Nephron (organoid): ENCODE measurements at regions not wholly inside any gene's neighbourhood (a gene's known extent, or its start where the extent isn't known, plus 50 kb on each side); places are given as distances from the start of the nearest gene placed in this dataset.

Source experiments
- H3K27ac Mint-ChIP-seq, 3 experiments: 2 replicates each; pipeline ENCODE4 v1.8.0; 2020; ENCODE audit warnings: mixed read lengths in 3 of 3, mild to moderate bottlenecking in 2 of 3, moderate library complexity in 1 of 3
- H3K27me3 Mint-ChIP-seq: 2 replicates; pipeline ENCODE4 v1.8.0; 2021; ENCODE audit warnings: low read depth, mild to moderate bottlenecking, moderate library complexity, mixed read lengths
- H3K36me3 Mint-ChIP-seq: 2 replicates; pipeline ENCODE4 v1.8.0; 2020; ENCODE audit warnings: low read depth, mixed read lengths
- H3K4me1 Mint-ChIP-seq: 2 replicates; pipeline ENCODE4 v1.8.0; 2020; ENCODE audit warnings: mixed read lengths
- H3K4me3 Mint-ChIP-seq, 3 experiments: 2 replicates each; pipeline ENCODE4 v1.8.0; 2020; ENCODE audit warnings: mild to moderate bottlenecking in 3 of 3, mixed read lengths in 3 of 3, moderate library complexity in 2 of 3
- H3K9me3 Mint-ChIP-seq: 2 replicates; pipeline ENCODE4 v1.8.0; 2020; ENCODE audit warnings: mixed read lengths
- CTCF ChIP-seq, 3 experiments: fragments of 200-600 bp; sonication (generic); IDR thresholded peaks; one replicate each; pipeline ENCODE4 v1.5.0; 2021; ENCODE audit warnings: antibody characterized with exemption in 3 of 3; ENCODE audit not compliant: unreplicated experiment in 3 of 3

DNA sequence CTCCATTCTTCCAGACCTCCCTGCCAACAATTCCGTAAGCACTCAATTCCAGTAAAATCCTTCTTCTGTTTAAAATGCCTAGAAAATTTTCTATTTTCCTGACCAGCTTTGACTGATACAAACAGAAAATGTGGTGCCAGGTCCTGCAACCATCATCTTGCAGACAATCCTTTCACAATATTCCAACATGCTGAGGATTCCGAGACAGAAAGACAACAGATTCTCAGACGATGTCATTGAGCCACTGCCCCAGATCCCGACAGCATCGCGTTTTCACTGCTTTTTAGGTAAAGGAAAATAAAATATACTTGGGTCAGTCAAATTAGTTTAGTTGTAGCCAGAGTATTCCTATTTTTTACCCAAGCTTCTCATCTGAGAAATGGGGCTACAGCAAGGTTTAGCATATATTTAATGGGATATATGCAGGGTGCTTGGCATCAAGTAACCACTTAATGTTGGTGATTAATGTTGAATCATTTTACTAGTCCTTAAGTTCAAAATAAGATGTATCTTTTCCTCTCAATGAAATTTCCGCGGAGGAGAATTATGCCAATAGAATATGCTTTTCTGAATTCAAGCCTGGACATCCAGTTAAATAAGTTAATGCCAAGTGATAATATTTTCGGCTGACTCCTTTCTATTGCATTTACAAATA lies 866.6 kb downstream of the SLC4A3 start:
- H3K27ac Mint-ChIP-seq: no peak overlapping the region
- no peaks in the 10 kb centered on the region for H3K36me3 Mint-ChIP-seq
- H3K27me3 Mint-ChIP-seq: no peaks in the 10 kb centered on the region
- no peaks in the 10 kb centered on the region for H3K9me3 Mint-ChIP-seq
- H3K4me1 Mint-ChIP-seq: peaks cover 13% of the 10 kb centered on the region
- no peak for TF ChIP-seq CTCF (IDR thresholded peaks at IDR 0.05; ENCODE audit: unreplicated experiment in 3 of 3)
- H3K4me3 Mint-ChIP-seq: no peak overlapping the region

DNA sequence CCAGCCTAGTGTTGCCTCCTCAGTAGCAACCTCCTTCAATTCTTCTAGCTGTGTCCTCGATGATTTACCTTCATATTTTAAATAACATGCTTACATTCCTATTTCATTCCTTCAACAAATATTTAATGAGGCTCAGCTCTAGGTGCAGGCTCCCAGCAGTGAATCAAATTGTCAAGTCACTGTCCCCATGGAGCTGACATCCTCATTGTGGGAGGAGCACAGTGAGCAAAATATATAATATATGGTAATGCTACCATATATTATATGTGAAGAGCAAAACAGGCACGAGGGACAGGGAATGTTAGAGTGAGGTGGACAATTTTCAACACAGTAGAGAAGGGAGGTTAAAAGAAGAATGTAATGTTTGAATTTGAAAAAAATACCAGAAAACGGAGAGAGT lies 869.1 kb downstream of the SLC4A3 start:
- Mint-ChIP-seq H3K4me1 (peaks cover 17% of the 10 kb centered on the region), H3K36me3 (no peaks in the 10 kb centered on the region), H3K27ac (no peak overlapping the region), H3K27me3 (no peaks in the 10 kb centered on the region), H3K9me3 (peaks cover 7% of the 10 kb centered on the region), H3K4me3 (no peak overlapping the region)
- no peak for TF ChIP-seq CTCF (IDR thresholded peaks at IDR 0.05; ENCODE audit: unreplicated experiment in 3 of 3)

- Mint-ChIP-seq H3K4me3 (no peak overlapping the region), H3K27me3 (no peaks in the 10 kb centered on the region), H3K27ac (peak overlapping the region in 1 of 3 experiments; percentile 7), H3K36me3 (no peaks in the 10 kb centered on the region), H3K9me3 (peaks cover 11% of the 10 kb centered on the region), H3K4me1 (peaks cover 8% of the 10 kb centered on the region)
- TF ChIP-seq CTCF (IDR thresholded peaks at IDR 0.05; ENCODE audit: unreplicated experiment in 3 of 3): no peak
Measured at GRCh38 chr2:220499225-220499624, 871.8 kb downstream of the SLC4A3 start.

DNA sequence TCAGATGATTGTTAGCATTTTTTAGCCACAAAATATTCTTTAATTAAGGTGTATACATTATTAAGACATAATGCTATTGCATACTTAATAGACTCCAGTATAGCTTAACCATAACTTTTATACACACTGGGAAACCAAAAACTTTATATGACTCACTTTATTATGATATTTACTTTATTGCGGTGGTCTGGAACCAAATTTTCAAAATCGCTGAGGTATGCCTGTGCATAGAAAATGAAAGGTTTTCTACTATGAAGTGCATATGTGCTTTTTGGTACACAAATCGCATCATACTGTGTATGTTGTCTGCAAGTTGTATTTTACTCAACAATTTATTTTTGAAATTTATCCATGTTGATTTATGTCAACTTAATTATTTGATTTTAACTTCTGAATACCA lies 875.1 kb downstream of the SLC4A3 start:
- H3K9me3 Mint-ChIP-seq: peaks cover 11% of the 10 kb centered on the region
- H3K4me3 Mint-ChIP-seq: no peak overlapping the region
- no peaks in the 10 kb centered on the region for H3K27me3 Mint-ChIP-seq
- H3K4me1 Mint-ChIP-seq: peaks cover 15% of the 10 kb centered on the region
- H3K27ac Mint-ChIP-seq: no peak overlapping the region
- no peak for TF ChIP-seq CTCF (IDR thresholded peaks at IDR 0.05; ENCODE audit: unreplicated experiment in 3 of 3)
- no peaks in the 10 kb centered on the region for H3K36me3 Mint-ChIP-seq

DNA sequence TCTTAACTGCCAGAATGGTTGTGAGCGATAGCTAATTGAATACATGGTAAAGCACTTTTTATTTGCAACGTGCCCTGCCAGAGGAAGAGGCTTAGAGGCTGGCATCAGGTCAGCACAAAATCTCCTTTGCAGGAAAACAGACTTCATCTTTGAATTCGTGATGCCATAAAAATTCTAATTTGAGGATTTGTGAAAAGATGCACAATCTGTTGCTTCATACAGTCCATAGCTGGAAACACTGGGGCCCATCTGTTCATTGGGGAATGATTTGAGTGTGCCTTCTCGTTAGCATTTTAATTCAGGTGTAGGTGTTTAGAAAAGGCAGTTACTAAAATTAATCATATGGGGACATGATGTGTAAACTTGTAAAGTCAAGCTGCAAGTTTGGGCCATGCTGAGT lies 876.0 kb downstream of the SLC4A3 start:
- H3K9me3 Mint-ChIP-seq: peaks cover 11% of the 10 kb centered on the region
- TF ChIP-seq CTCF (IDR thresholded peaks at IDR 0.05; ENCODE audit: unreplicated experiment in 3 of 3): no peak
- no peaks in the 10 kb centered on the region for H3K27me3 Mint-ChIP-seq
- H3K4me1 Mint-ChIP-seq: peaks cover 23% of the 10 kb centered on the region
- no peak overlapping the region for H3K27ac Mint-ChIP-seq
- no peaks in the 10 kb centered on the region for H3K36me3 Mint-ChIP-seq
- no peak overlapping the region for H3K4me3 Mint-ChIP-seq

DNA sequence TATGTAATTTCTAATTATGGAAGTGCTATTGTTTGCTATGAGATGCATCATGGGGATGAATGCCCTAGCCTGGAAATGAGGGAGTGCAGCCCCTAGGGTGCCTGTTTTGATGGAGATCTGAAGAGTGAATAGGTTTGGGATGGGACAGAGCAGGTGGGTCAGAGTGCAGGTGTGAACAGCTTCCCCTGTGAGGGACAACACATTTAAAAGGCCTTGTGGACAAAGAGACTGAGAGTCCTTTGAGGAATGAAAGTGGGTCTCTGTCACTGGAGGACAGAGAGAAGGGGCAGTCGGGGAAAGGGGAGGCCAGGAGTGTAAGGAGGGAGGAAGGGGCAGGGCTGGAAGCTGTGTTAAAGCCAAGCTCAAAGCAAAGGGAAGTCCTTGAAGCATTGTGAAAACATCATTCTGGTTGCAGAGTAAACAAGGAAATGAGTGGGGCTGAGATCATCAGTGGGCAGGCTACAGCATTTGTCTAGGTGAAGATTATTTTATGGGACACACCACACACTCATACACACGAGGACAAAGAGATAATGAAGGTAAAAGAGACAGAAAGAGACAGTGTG lies 877.6 kb downstream of the SLC4A3 start:
- Mint-ChIP-seq H3K36me3 (no peaks in the 10 kb centered on the region), H3K4me1 (peaks cover 31% of the 10 kb centered on the region), H3K27ac (no peak overlapping the region), H3K9me3 (peaks cover 11% of the 10 kb centered on the region), H3K4me3 (no peak overlapping the region), H3K27me3 (no peaks in the 10 kb centered on the region)
- TF ChIP-seq CTCF (IDR thresholded peaks at IDR 0.05; ENCODE audit: unreplicated experiment in 3 of 3): no peak
